HCT116 (cell line): ENCODE measurements at regions not wholly inside any gene's neighbourhood (a gene's known extent, or its start where the extent isn't known, plus 50 kb on each side); places are given as distances from the start of the nearest gene placed in this dataset.

Experiments
- ATAC-seq: fragments of 200-7000 bp; cut with Tn5 transposase; 2 replicates; pipeline ENCODE4 v1.9.1; 2020; ENCODE audit warnings: mild to moderate bottlenecking, moderate library complexity
- BruUV-seq: library from RNA; stranded (reverse); fragments of 400-500 nt; replicated peaks from 2 replicates; lab custom pipeline; 2021; lab: Mats Ljungman, UMichigan
- CTCF ChIA-PET: fragments of 300-600 bp; sonication (Branson Sonifier 250); formaldehyde crosslinking; loops from one replicate; lab custom pipeline; 2021; ENCODE audit warnings: antibody characterized with exemption; lab: Charles Lee
- POLR2A ChIA-PET: fragments of 300-600, 350-600 bp; sonication (Branson Sonifier 250); formaldehyde crosslinking; loops from one replicate; lab custom pipeline; 2021; ENCODE audit warnings: antibody characterized with exemption; lab: Charles Lee
- RAD21 ChIA-PET, 2 experiments: fragments of 300-600 bp; sonication (Branson Sonifier 250); formaldehyde crosslinking; loops; one replicate each; lab custom pipeline; 2023; ENCODE audit warnings: low total read pairs in 2 of 2; ENCODE audit not compliant: uncharacterized antibody in 2 of 2, unreplicated experiment in 2 of 2, low non-redundant PET in 1 of 2; lab: Charles Lee
- DNase-seq: peaks from one replicate; pipeline ENCODE4 v3.0.0-alpha.2; 2010; ENCODE audit warnings: low read depth, low spot score
- H2AFZ ChIP-seq: fragments of 200-600 bp; shearing (Covaris generic), sonication (generic); 2 replicates; pipeline ENCODE4 v1.6.1; 2017; ENCODE audit warnings: low read depth, mixed run types, mixed read lengths, antibody characterized with exemption, low read length; ENCODE audit not compliant: poor library complexity, severe bottlenecking
- H3K27ac ChIP-seq: 2 replicates; pipeline ENCODE4 v1.5.1; 2012; ENCODE audit warnings: low read depth, low read length
- H3K27me3 ChIP-seq: fragments of 200-600 bp; sonication (generic); 2 replicates; pipeline ENCODE4 v1.6.1; 2016; ENCODE audit warnings: mixed run types, low read length, mixed read lengths; ENCODE audit not compliant: insufficient read depth
- H3K36me3 ChIP-seq, 2 experiments: fragments of 200-500 bp in 1 of 2; fragments of 200-600 bp in 1 of 2; sonication (Bioruptor generic) in 1 of 2; sonication (generic) in 1 of 2; 2 replicates each; pipeline versions ENCODE4 v1.5.1 to v1.6.1; 2014 to 2016; ENCODE audit warnings: low read length in 2 of 2, inconsistent platforms in 1 of 2, mixed read lengths in 1 of 2, mixed run types in 1 of 2; ENCODE audit not compliant: insufficient read depth in 2 of 2, control insufficient read depth in 1 of 2
- H3K4me1 ChIP-seq, 2 experiments: fragments of 200-600 bp in 1 of 2; sonication (generic) in 1 of 2; 2 replicates each; pipeline versions ENCODE4 v1.5.1 to v1.6.1; 2012 to 2017; ENCODE audit warnings: low read length in 2 of 2, inconsistent platforms in 1 of 2, mild to moderate bottlenecking in 1 of 2, mixed read lengths in 1 of 2, mixed run types in 1 of 2, moderate library complexity in 1 of 2; ENCODE audit not compliant: insufficient read depth in 2 of 2, control insufficient read depth in 1 of 2
- H3K4me2 ChIP-seq: fragments of 200-600 bp; sonication (generic); 2 replicates; pipeline ENCODE4 v1.6.1; 2017; ENCODE audit warnings: mixed run types, low read length, mixed read lengths
- H3K4me3 ChIP-seq, 2 experiments: fragments of 200-600 bp in 1 of 2; sonication (generic) in 1 of 2; replicated peaks in 1 of 2; 2 replicates each; pipeline ENCODE4 v1.5.1; 2011 to 2016; ENCODE audit warnings: low read length in 2 of 2, control low read depth in 1 of 2, low read depth in 1 of 2, mild to moderate bottlenecking in 1 of 2, mixed read lengths in 1 of 2, mixed run types in 1 of 2
- H3K79me2 ChIP-seq: fragments of 200-600 bp; sonication (generic); 2 replicates; pipeline ENCODE4 v1.6.1; 2017; ENCODE audit warnings: mild to moderate bottlenecking, mixed run types, low read length, moderate library complexity, mixed read lengths; ENCODE audit not compliant: insufficient read depth
- H3K9ac ChIP-seq: fragments of 200-600 bp; sonication (generic); 2 replicates; pipeline ENCODE4 v1.6.1; 2016; ENCODE audit warnings: low read length, mixed read lengths
- H3K9me2 ChIP-seq: fragments of 200-600 bp; sonication (generic), shearing (Covaris generic); 2 replicates; pipeline ENCODE4 v1.6.1; 2017; ENCODE audit warnings: mixed run types, mild to moderate bottlenecking, moderate library complexity; ENCODE audit not compliant: insufficient read depth
- H3K9me3 ChIP-seq, 2 experiments: fragments of 200-500 bp in 1 of 2; fragments of 200-600 bp in 1 of 2; sonication (Bioruptor generic) in 1 of 2; sonication (generic) in 1 of 2; 2 replicates each; pipeline ENCODE4 v1.6.1; 2014 to 2017; ENCODE audit warnings: low read length in 2 of 2, mixed read lengths in 2 of 2, inconsistent platforms in 1 of 2, low read depth in 1 of 2, mild to moderate bottlenecking in 1 of 2, mixed run types in 1 of 2, moderate library complexity in 1 of 2; ENCODE audit not compliant: control insufficient read depth in 1 of 2, insufficient read depth in 1 of 2
- H4K20me1 ChIP-seq: fragments of 200-600 bp; sonication (generic), shearing (Covaris generic); 2 replicates; pipeline ENCODE4 v1.6.1; 2017; ENCODE audit warnings: mixed run types, mild to moderate bottlenecking, moderate library complexity; ENCODE audit not compliant: insufficient read depth
- ATF3 ChIP-seq: IDR thresholded peaks from 2 replicates; pipeline ENCODE4 v1.6.1; 2012
- CBX3 ChIP-seq: IDR thresholded peaks from 2 replicates; pipeline ENCODE4 v1.6.1; 2012; ENCODE audit warnings: low read depth
- CEBPB ChIP-seq: IDR thresholded peaks from 2 replicates; pipeline ENCODE4 v1.6.1; 2012; ENCODE audit warnings: low read depth
- EZH2 ChIP-seq: fragments of 200-600 bp; sonication (generic); IDR thresholded peaks from 2 replicates; pipeline ENCODE4 v1.6.1; 2017; ENCODE audit warnings: antibody characterized with exemption, mixed run types
- EZH2phosphoT487 ChIP-seq: fragments of 200-600 bp; IDR thresholded peaks from 2 replicates; pipeline ENCODE4 v1.6.1; 2018; ENCODE audit warnings: antibody characterized with exemption, borderline replicate concordance
- FOSL1 ChIP-seq: IDR thresholded peaks from 2 replicates; pipeline ENCODE4 v1.6.1; 2012; ENCODE audit warnings: low read depth
- JUND ChIP-seq: IDR thresholded peaks from 2 replicates; pipeline ENCODE4 v1.6.1; 2012
- POLR2A ChIP-seq: IDR thresholded peaks from 2 replicates; pipeline ENCODE4 v1.7.0; 2011; ENCODE audit warnings: borderline replicate concordance; ENCODE audit not compliant: insufficient read depth, insufficient read length; ENCODE audit errors: extremely low read depth
- POLR2AphosphoS5 ChIP-seq: IDR thresholded peaks from 2 replicates; pipeline ENCODE4 v1.6.1; 2011; ENCODE audit warnings: mild to moderate bottlenecking, low read depth, low read length, moderate library complexity
- REST ChIP-seq: IDR thresholded peaks from 2 replicates; pipeline ENCODE4 v1.6.1; 2012; ENCODE audit warnings: low read depth
- SIN3A ChIP-seq: IDR thresholded peaks from 2 replicates; pipeline ENCODE4 v1.6.1; 2012; ENCODE audit warnings: low read depth
- SP1 ChIP-seq: IDR thresholded peaks from 2 replicates; pipeline ENCODE4 v1.6.1; 2012; ENCODE audit warnings: low read depth
- TCF7L2 ChIP-seq: IDR thresholded peaks from 2 replicates; pipeline ENCODE4 v1.7.0; 2011; ENCODE audit warnings: borderline replicate concordance, inconsistent platforms; ENCODE audit not compliant: insufficient read depth, insufficient read length; ENCODE audit errors: extremely low read depth
- YY1 ChIP-seq: IDR thresholded peaks from 2 replicates; pipeline ENCODE4 v1.6.1; 2011; ENCODE audit warnings: low read length, low read depth, moderate library complexity, mild to moderate bottlenecking; ENCODE audit not compliant: insufficient replicate concordance; ENCODE audit errors: extremely low read depth
- ZBTB33 ChIP-seq: IDR thresholded peaks from 2 replicates; pipeline ENCODE4 v1.6.1; 2011; ENCODE audit warnings: mild to moderate bottlenecking, low read length, moderate library complexity; ENCODE audit not compliant: insufficient replicate concordance; ENCODE audit errors: extremely low read depth
- ZFX ChIP-seq: fragments of 450-650 bp; IDR thresholded peaks from 2 replicates; pipeline ENCODE4 v1.6.1; 2017
- intact Hi-C: fragments of 100-400 bp; cut with micrococcal nuclease; formaldehyde crosslinking; loops from 2 replicates; pipeline ENCODE4 v1.10.0; 2022

- no peak for ATAC-seq
- no peaks in the 10 kb centered on the region for H3K9me3 ChIP-seq
- no peak for TF ChIP-seq EZH2
- no peak for TF ChIP-seq SIN3A
- TF ChIP-seq POLR2AphosphoS5 = no peak
- no peak for TF ChIP-seq YY1
- TF ChIP-seq ATF3 = no peak
- TF ChIP-seq FOSL1 = no peak
- TF ChIP-seq POLR2A = no peak
- no peak for TF ChIP-seq ZFX
- no peak for TF ChIP-seq CBX3
- no peak for TF ChIP-seq ZBTB33
- no peak for TF ChIP-seq JUND
- TF ChIP-seq CEBPB = no peak
- no peak for TF ChIP-seq SP1
- TF ChIP-seq REST = no peak
- TF ChIP-seq TCF7L2 = no peak
- TF ChIP-seq EZH2phosphoT487 = no peak
- H3K27me3 ChIP-seq = peaks cover 15% of the 10 kb centered on the region
- no peak overlapping the region for H3K9ac ChIP-seq
- H4K20me1 ChIP-seq = no peaks in the 10 kb centered on the region
- H3K9me2 ChIP-seq = no peaks in the 10 kb centered on the region; the same call in 1 of the 2 replicates
- no peaks in the 10 kb centered on the region for H3K79me2 ChIP-seq
- H3K4me3 ChIP-seq = no peak overlapping the region
- ChIA-PET CTCF (no interaction called here), POLR2A (no interaction called here), RAD21 (no interaction called here)
- H2AFZ ChIP-seq = no peak overlapping the region
- no peaks in the 10 kb centered on the region for H3K36me3 ChIP-seq
- BruUV-seq = no TSS peak
- H3K4me1 ChIP-seq = no peaks in the 10 kb centered on the region
- intact Hi-C loops = no loop called here
- no peak for DNase-seq
- H3K4me2 ChIP-seq = no peak overlapping the region
- H3K27ac ChIP-seq = no peak overlapping the region
Observed at GRCh38 chr9:71384343-71384742, 262.9 kb upstream of the TRPM3 start.
